Pancreas (tissue), 10 donors: ENCODE measurements at regions not wholly inside any gene's neighbourhood (a gene's known extent, or its start where the extent isn't known, plus 50 kb on each side); places are given as distances from the start of the nearest gene placed in this dataset.

Experiments
- ATAC-seq, 4 donors: fragments of 200-7000 bp; cut with Tn5 transposase; one replicate each; pipeline versions ENCODE4 v1.8.0 to v1.9.1; 2020; ENCODE audit warnings: mild to moderate bottlenecking in 4 of 4, moderate library complexity in 4 of 4
- DNase-seq, 6 donors: peaks; one replicate each; pipeline ENCODE4 v3.0.0-alpha.2; 2020
- FAIRE-seq: peaks from 2 replicates; lab custom pipeline; 2012; peaks lifted over from hg19 to GRCh38; lab: Jason Lieb, UNC
- H3K27ac ChIP-seq, 4 donors: fragments of 200-600 bp; sonication (generic); 1 replicate in 3 of 4; 2 replicates in 1 of 4; pipeline versions ENCODE4 v1.5.0 to v1.8.0; 2020
- H3K27me3 ChIP-seq, 4 donors: fragments of 200-600 bp; one replicate each; pipeline ENCODE4 v1.8.0; 2021
- H3K36me3 ChIP-seq, 3 donors: fragments of 200-600 bp; sonication (generic) in 1 of 3; one replicate each; pipeline versions ENCODE4 v1.5.0 to v1.8.0; 2020 to 2021
- H3K4me1 ChIP-seq, 3 donors: fragments of 200-600 bp; one replicate each; pipeline ENCODE4 v1.8.0; 2021
- H3K4me3 ChIP-seq, 4 donors: fragments of 200-600 bp; sonication (generic) in 2 of 4; one replicate each; pipeline versions ENCODE4 v1.5.0 to v1.8.0; 2020 to 2021
- H3K9me3 ChIP-seq, 4 donors: fragments of 200-600 bp; one replicate each; pipeline ENCODE4 v1.8.0; 2021
- CTCF ChIP-seq, 4 donors: fragments of 200-600 bp; sonication (generic) in 3 of 4; IDR thresholded peaks; one replicate each; pipeline versions ENCODE4 v1.5.0 to v1.8.0; 2021; ENCODE audit warnings: antibody characterized with exemption in 4 of 4
- WGBS, 2 donors: extraction: QIAGEN DNeasy Blood & Tissue Kit; methylation state at CpG; one replicate each; pipeline ENCODE4 v1.1.7; 2013; 5-methylcytosine and 5-hydroxymethylcytosine counted together
- intact Hi-C, 3 donors: fragments of 100-400 bp; cut with DNase I; formaldehyde crosslinking; loops; one replicate each; pipeline versions ENCODE4 v1.11.1 to v1.14.2; 2022
- donor health status: healthy with polysubstance abuse.
- donor health status: DM: no; HTN: no; CAD: no; lungs with moderate emphysema.
- donor health status: DM: no; HTN: no; CAD: no.
- donor health status: control.
- donor health status: control.
- donor health status: Bipolar disorder and iron deficiency.
- donor health status: DM: yes; HTN: yes; CAD: no.
- donor health status: DM: no; HTN: no; CAD: no.
- donor health status: DM: no; HTN: no; CAD: no.
- donor health status: DM: yes; HTN: yes; CAD: no.

GRCh38 chr6:156056085-156056484, 600.4 kb upstream of the NOX3 start:
- no peaks in the 10 kb centered on the region for H3K4me1 ChIP-seq
- DNase-seq = no peak
- ATAC-seq = no peak
- H3K27ac ChIP-seq = no peak overlapping the region
- FAIRE-seq = no peak
- no peak for TF ChIP-seq CTCF (IDR thresholded peaks at IDR 0.05)
- no peak overlapping the region for H3K4me3 ChIP-seq
- intact Hi-C loops = no loop called here
- 57 to 67% methylated on average over 2 of the region's 2 CpGs for WGBS, 2 donors
- no peaks in the 10 kb centered on the region for H3K9me3 ChIP-seq
- H3K27me3 ChIP-seq = no peaks in the 10 kb centered on the region
- no peaks in the 10 kb centered on the region for H3K36me3 ChIP-seq

DNA sequence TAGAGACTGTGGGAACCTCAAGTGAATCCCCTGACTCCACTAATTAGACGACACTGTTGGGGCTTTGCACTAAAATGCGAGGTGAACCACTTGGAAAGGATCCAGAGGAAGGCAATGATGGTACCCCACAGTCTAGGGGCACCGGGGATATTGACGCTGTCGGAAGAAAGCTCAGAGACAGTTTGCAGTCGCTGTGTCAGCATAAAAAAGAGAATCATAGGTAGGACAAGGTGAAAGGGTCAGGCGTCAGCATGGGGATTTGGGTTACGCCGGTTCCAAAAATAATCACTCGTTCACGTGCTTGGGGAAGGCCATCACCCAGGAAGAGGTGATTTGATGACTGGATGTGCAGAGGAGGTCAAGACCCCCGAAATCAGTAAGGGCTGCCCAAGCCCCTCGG, 598.0 kb upstream of the NOX3 start:
- H3K36me3 ChIP-seq = no peaks in the 10 kb centered on the region
- no peaks in the 10 kb centered on the region for H3K27me3 ChIP-seq
- 77 to 88% methylated on average over 13 of the region's 13 CpGs for WGBS, 2 donors
- intact Hi-C loops = no loop called here
- no peak for TF ChIP-seq CTCF (IDR thresholded peaks at IDR 0.05)
- FAIRE-seq (no peak), ATAC-seq (no peak), DNase-seq (no peak)
- H3K4me1 ChIP-seq = no peaks in the 10 kb centered on the region
- no peaks in the 10 kb centered on the region for H3K9me3 ChIP-seq
- no peak overlapping the region for H3K4me3 ChIP-seq
- no peak overlapping the region for H3K27ac ChIP-seq

- no peaks in the 10 kb centered on the region for H3K36me3 ChIP-seq
- H3K27ac ChIP-seq = no peak overlapping the region
- H3K4me1 ChIP-seq = no peaks in the 10 kb centered on the region
- DNase-seq (no peak), ATAC-seq (no peak), FAIRE-seq (no peak)
- TF ChIP-seq CTCF (IDR thresholded peaks at IDR 0.05) = no peak
- intact Hi-C loops = no loop called here
- no peak overlapping the region for H3K4me3 ChIP-seq
- 58 to 70% methylated on average over 8 of the region's 8 CpGs for whole genome bisulfite sequencing, 2 donors
- H3K27me3 ChIP-seq = no peaks in the 10 kb centered on the region
- no peaks in the 10 kb centered on the region for H3K9me3 ChIP-seq
Observed at GRCh38 chr6:156046841-156047449, 591.3 kb upstream of the NOX3 start.

DNA sequence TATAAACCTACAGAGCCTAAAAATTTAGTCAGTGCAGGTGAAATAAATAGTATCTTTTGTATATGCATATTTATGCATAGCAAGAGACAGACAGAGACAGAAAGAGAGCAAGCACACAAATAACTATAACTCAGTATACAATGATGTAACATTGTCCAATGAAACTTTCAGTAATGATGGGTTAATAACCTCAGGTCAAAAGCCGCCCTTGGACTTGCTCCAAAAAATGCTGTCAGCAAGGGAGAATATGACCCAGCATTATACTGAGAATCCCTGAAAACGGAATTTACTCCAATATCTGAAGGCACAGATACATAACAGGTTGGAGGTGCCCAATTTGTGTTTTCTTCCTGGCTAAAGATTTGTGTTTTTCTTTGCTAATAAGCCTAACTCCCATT, 590.6 kb upstream of the NOX3 start:
- WGBS, 2 donors = 35 to 39% methylated on average over 2 of the region's 2 CpGs
- no peak for TF ChIP-seq CTCF (IDR thresholded peaks at IDR 0.05)
- intact Hi-C loops = no loop called here
- ATAC-seq (no peak), DNase-seq (no peak), FAIRE-seq (no peak)
- no peaks in the 10 kb centered on the region for H3K27me3 ChIP-seq
- no peaks in the 10 kb centered on the region for H3K9me3 ChIP-seq
- H3K4me3 ChIP-seq = no peak overlapping the region
- H3K36me3 ChIP-seq = no peaks in the 10 kb centered on the region
- H3K4me1 ChIP-seq = no peaks in the 10 kb centered on the region
- no peak overlapping the region for H3K27ac ChIP-seq

GRCh38 chr6:156045401-156046267, 590.0 kb upstream of the NOX3 start:
- 62 to 65% methylated on average over 6 of the region's 6 CpGs for WGBS, 2 donors
- no peak overlapping the region for H3K4me3 ChIP-seq
- H3K36me3 ChIP-seq = no peaks in the 10 kb centered on the region
- no peaks in the 10 kb centered on the region for H3K27me3 ChIP-seq
- intact Hi-C loops = no loop called here
- ATAC-seq = no peak
- no peak for TF ChIP-seq CTCF (IDR thresholded peaks at IDR 0.05)
- H3K27ac ChIP-seq = no peak overlapping the region
- FAIRE-seq = no peak
- DNase-seq = no peak
- H3K4me1 ChIP-seq = no peaks in the 10 kb centered on the region
- H3K9me3 ChIP-seq = no peaks in the 10 kb centered on the region
